Tibial artery (tissue), 4 donors: ENCODE measurements at regions not wholly inside any gene's neighbourhood (a gene's known extent, or its start where the extent isn't known, plus 50 kb on each side); places are given as distances from the start of the nearest gene placed in this dataset.

Experiments used
- DNase-seq, 2 donors: peaks; one replicate each; pipeline ENCODE4 v3.0.0-alpha.2; 2019
- H3K27ac ChIP-seq, 2 donors: fragments of 200-600 bp; sonication (generic) in 1 of 2; 1 replicate in 1 of 2; 2 replicates in 1 of 2; pipeline ENCODE4 v1.5.1; 2018 to 2019; ENCODE audit warnings: mild to moderate bottlenecking in 1 of 2
- H3K27me3 ChIP-seq, 2 donors: fragments of 200-600 bp; sonication (generic) in 1 of 2; one replicate each; pipeline versions ENCODE4 v1.5.1 to v1.6.0; 2016 to 2019
- H3K36me3 ChIP-seq, 3 donors: fragments of 200-600 bp; sonication (generic) in 2 of 3; one replicate each; pipeline ENCODE4 v1.5.1; 2016 to 2019; ENCODE audit warnings: mild to moderate bottlenecking in 2 of 3
- H3K4me1 ChIP-seq, 4 donors: fragments of 200-600 bp; sonication (generic) in 2 of 4; 1 replicate in 3 of 4; 2 replicates in 1 of 4; pipeline ENCODE4 v1.5.1; 2016 to 2019
- H3K4me3 ChIP-seq, 2 donors: fragments of 200-600 bp; sonication (generic) in 1 of 2; 1 replicate in 1 of 2; 2 replicates in 1 of 2; pipeline ENCODE4 v1.5.1; 2018 to 2019; ENCODE audit warnings: mild to moderate bottlenecking in 2 of 2
- H3K9me3 ChIP-seq, 3 donors: fragments of 200-600 bp; sonication (generic) in 1 of 3; one replicate each; pipeline ENCODE4 v1.5.1; 2016 to 2019
- intact Hi-C: fragments of 100-400 bp; cut with DNase I; formaldehyde crosslinking; loops from one replicate; pipeline ENCODE4 v1.15.0; 2023; ENCODE audit warnings: low total_unique reads
- TF ChIP-seq, protein P1 (sequence below), 2 experiments: fragments of 200-600 bp in 1 of 2; fragments of 450-650 bp in 1 of 2; IDR thresholded peaks; one replicate each; pipeline ENCODE4 v1.5.1; 2017 to 2019; ENCODE audit warnings: antibody characterized with exemption in 2 of 2, mild to moderate bottlenecking in 1 of 2, moderate library complexity in 1 of 2

DNA sequence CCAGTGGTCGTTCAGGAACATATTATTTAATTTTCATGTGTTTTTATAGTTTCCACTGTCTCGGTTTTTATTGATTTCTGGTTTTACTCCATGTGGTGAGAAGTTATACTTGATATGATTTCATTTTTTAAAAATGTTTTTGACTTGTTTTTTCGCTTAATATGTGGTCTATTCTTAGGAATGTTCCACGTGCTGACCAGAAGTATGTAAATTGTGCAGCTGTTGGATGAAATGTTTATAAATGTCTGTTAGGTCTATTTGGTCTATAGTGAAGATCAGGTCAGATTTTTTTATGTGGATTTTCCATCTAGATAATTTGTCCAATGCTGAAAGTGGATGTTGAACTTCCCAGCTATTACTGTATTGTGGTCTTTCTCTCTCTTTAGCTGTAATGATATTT is 433.8 kb upstream of the MIS18BP1 start:
- intact Hi-C loops: no loop called here
- TF ChIP-seq, protein P1, sequence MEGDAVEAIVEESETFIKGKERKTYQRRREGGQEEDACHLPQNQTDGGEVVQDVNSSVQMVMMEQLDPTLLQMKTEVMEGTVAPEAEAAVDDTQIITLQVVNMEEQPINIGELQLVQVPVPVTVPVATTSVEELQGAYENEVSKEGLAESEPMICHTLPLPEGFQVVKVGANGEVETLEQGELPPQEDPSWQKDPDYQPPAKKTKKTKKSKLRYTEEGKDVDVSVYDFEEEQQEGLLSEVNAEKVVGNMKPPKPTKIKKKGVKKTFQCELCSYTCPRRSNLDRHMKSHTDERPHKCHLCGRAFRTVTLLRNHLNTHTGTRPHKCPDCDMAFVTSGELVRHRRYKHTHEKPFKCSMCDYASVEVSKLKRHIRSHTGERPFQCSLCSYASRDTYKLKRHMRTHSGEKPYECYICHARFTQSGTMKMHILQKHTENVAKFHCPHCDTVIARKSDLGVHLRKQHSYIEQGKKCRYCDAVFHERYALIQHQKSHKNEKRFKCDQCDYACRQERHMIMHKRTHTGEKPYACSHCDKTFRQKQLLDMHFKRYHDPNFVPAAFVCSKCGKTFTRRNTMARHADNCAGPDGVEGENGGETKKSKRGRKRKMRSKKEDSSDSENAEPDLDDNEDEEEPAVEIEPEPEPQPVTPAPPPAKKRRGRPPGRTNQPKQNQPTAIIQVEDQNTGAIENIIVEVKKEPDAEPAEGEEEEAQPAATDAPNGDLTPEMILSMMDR (IDR thresholded peaks at IDR 0.05): no peak
- Histone ChIP-seq H3K4me3 (no peak overlapping the region), H3K4me1 (no peaks in the 10 kb centered on the region), H3K27me3 (no peaks in the 10 kb centered on the region), H3K36me3 (no peaks in the 10 kb centered on the region), H3K9me3 (no peaks in the 10 kb centered on the region), H3K27ac (no peak overlapping the region)
- DNase-seq: no peak

DNA sequence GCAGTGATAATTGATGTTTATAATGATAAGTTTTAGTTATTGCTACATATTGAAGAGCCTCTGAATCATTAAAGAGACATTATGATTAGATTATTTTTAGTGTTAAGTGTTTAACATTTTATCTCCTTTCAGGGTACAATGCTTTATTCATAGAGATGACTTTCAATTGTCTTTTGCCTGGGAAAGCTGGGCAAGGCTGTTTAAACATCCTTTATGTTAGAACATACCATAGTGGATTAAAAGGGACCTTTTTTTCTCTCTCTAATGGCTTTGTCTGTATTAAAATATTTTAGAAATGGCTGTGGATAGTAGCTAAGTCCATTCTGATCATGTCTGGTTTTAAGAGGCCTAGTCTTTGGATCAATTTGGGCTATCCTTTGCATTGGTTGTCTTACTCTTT is 427.5 kb upstream of the MIS18BP1 start:
- DNase-seq: no peak
- H3K4me1 ChIP-seq: no peaks in the 10 kb centered on the region
- H3K27me3 ChIP-seq: no peaks in the 10 kb centered on the region
- H3K36me3 ChIP-seq: no peaks in the 10 kb centered on the region
- H3K9me3 ChIP-seq: no peaks in the 10 kb centered on the region
- H3K27ac ChIP-seq: no peak overlapping the region
- intact Hi-C loops: no loop called here
- TF ChIP-seq, protein P1 (IDR thresholded peaks at IDR 0.05): no peak
- H3K4me3 ChIP-seq: no peak overlapping the region

DNA sequence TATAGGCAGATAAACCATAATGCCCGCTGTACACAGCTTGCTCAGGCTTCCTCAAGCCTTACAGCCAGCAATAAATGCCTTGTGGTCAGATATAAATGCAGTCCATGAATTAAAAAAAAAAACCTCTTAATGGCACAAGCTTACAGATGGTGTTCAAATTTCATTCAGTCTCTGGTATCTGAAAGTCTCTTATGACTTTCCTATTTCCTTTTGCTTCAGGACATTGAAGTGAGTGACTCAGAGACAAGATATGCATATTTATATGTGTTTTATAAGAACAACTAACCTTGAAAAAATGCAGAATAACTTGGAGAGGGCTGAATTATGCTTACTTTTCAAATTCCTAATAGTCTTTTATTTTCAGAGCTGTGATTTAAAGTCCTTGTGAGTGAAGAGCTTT is 426.9 kb upstream of the MIS18BP1 start:
- DNase-seq: no peak
- TF ChIP-seq, protein P1 (IDR thresholded peaks at IDR 0.05): no peak
- Histone ChIP-seq H3K27me3 (no peaks in the 10 kb centered on the region), H3K9me3 (no peaks in the 10 kb centered on the region), H3K4me1 (no peaks in the 10 kb centered on the region), H3K36me3 (no peaks in the 10 kb centered on the region), H3K27ac (no peak overlapping the region), H3K4me3 (no peak overlapping the region)
- intact Hi-C loops: no loop called here

DNA sequence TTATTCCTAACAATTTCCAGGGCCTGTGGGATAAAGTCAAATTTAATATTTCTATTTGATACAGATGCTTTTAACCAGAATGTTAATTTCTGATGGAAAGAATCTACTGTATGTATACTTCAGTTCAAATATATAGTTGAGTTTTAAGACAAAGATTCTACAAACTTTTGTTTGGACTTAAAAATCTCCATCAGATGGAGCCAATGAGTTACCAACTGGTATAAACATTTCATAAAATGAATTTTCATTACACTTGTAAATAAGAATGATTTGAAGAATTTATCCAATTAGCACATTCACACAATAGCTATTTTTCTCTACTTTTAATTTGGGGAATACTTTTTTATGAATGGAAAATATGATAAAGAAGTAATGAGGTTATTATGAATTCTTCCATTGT is 425.2 kb upstream of the MIS18BP1 start:
- Histone ChIP-seq H3K4me3 (no peak overlapping the region), H3K9me3 (no peaks in the 10 kb centered on the region), H3K27me3 (no peaks in the 10 kb centered on the region), H3K27ac (no peak overlapping the region), H3K4me1 (no peaks in the 10 kb centered on the region), H3K36me3 (no peaks in the 10 kb centered on the region)
- DNase-seq: no peak
- TF ChIP-seq, protein P1 (IDR thresholded peaks at IDR 0.05): no peak
- intact Hi-C loops: no loop called here

DNA sequence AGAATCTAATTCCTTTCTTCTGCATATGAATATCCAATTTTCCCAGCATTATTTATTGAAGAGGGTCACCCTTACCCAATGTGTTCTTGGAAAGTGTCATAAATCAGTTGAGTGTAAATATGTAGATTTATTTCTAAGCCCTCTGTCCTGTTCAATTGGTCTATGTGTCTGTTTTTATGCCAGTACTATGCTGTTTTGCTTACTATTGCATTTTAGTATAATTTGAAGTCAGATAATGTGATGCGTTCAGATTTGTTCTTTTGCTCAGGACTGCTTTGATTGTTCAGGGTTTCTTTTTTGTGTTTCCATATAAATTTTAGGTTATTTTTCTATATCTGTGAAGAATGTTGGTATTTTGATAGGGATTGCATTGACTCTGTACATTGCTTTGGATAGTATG is 420.4 kb upstream of the MIS18BP1 start:
- TF ChIP-seq, protein P1 (IDR thresholded peaks at IDR 0.05): no peak
- Histone ChIP-seq H3K27ac (no peak overlapping the region), H3K4me3 (no peak overlapping the region), H3K9me3 (no peaks in the 10 kb centered on the region), H3K36me3 (no peaks in the 10 kb centered on the region), H3K4me1 (no peaks in the 10 kb centered on the region), H3K27me3 (no peaks in the 10 kb centered on the region)
- DNase-seq: no peak
- intact Hi-C loops: no loop called here

DNA sequence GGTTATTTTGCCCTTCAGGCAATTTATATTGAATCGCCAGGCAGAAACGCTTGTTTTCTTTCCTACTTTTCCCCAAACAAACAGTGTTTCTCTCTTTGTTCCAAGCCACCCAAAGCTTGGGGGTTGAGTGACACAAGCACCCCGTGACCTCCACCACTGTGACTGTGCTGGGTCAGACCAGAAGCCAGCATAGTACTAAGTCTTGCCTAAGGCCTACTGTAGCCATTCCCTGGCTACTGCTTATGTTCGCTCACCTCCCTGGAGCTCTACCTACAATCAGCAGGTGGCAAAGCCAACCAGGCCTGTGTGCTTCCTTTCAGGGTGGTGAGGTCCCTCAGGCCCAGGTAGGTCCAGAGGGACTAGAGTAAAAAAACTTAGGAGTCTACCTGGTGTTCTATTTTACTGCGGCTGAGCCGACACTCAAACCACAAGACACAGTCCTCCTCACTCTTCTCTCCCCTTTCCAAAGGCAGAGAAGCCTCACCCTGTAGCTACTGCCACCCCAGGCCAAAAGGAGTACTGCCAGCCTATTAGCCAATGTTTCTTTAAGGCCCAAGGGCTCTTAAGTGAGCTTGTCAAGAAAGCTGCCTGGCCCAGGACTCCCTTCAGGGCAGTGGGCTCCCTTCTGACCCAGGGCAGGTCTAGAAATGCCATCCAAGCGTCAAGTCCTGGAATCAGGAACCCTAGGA is 411.8 kb upstream of the MIS18BP1 start:
- Histone ChIP-seq H3K27me3 (no peaks in the 10 kb centered on the region), H3K4me1 (no peaks in the 10 kb centered on the region), H3K36me3 (no peaks in the 10 kb centered on the region), H3K9me3 (no peaks in the 10 kb centered on the region), H3K27ac (no peak overlapping the region), H3K4me3 (no peak overlapping the region)
- intact Hi-C loops: no loop called here
- TF ChIP-seq, protein P1 (IDR thresholded peaks at IDR 0.05): no peak
- no peak for DNase-seq
